Eye (tissue), 1 donor: ENCODE measurements at regions not wholly inside any gene's neighbourhood (a gene's known extent, or its start where the extent isn't known, plus 50 kb on each side); places are given as distances from the start of the nearest gene placed in this dataset.
"Not testable (repeated sequence)": the region's sequence is repeated elsewhere in the genome, so short reads cannot be mapped to it uniquely, and the experiment has no call there.

Experiments used
- DNase-seq: peaks from one replicate; pipeline ENCODE4 v3.0.0-alpha.2; 2015

- no peak for DNase-seq
These were observed 295.2 kb upstream of the CCDC179 start for GRCh38 chr11:23155503-23155902.

- DNase-seq = no peak
These were observed 303.7 kb upstream of the CCDC179 start for GRCh38 chr11:23164022-23164421.

GRCh38 chr11:23166376-23166775 is 306.1 kb upstream of the CCDC179 start:
- DNase-seq = no peak

- no peak for DNase-seq
These were observed 319.3 kb upstream of the CCDC179 start for GRCh38 chr11:23179609-23180008.

- no peak for DNase-seq
These were observed 320.9 kb upstream of the CCDC179 start for GRCh38 chr11:23181022-23181807.

GRCh38 chr11:23192256-23192655 is 332.0 kb upstream of the CCDC179 start:
- DNase-seq = no peak

- DNase-seq = no peak
These were observed 341.8 kb upstream of the CCDC179 start for GRCh38 chr11:23201936-23202522.

GRCh38 chr11:23202611-23203010 is 342.3 kb upstream of the CCDC179 start:
- DNase-seq = no peak

- no peak for DNase-seq
These were observed 345.0 kb upstream of the CCDC179 start for GRCh38 chr11:23205156-23205871.

GRCh38 chr11:23206741-23207336 is 346.6 kb upstream of the CCDC179 start:
- no peak for DNase-seq

GRCh38 chr11:23211221-23211620 is 350.9 kb upstream of the CCDC179 start:
- no peak for DNase-seq

- DNase-seq = peak; percentile 63
These were observed 352.5 kb upstream of the CCDC179 start for GRCh38 chr11:23212807-23213206.

- DNase-seq = no peak
These were observed 356.8 kb upstream of the CCDC179 start for GRCh38 chr11:23217072-23217471.

- DNase-seq = not testable (repeated sequence)
These were observed 359.8 kb upstream of the CCDC179 start for GRCh38 chr11:23220086-23220485.

GRCh38 chr11:23221366-23221765 is 361.1 kb upstream of the CCDC179 start:
- no peak for DNase-seq

GRCh38 chr11:23226331-23227077 is 366.2 kb upstream of the CCDC179 start:
- DNase-seq = no peak

GRCh38 chr11:23227078-23227445 is 366.8 kb upstream of the CCDC179 start:
- peak; percentile 8 for DNase-seq

GRCh38 chr11:23232652-23233051 is 372.4 kb upstream of the CCDC179 start:
- DNase-seq = no peak

GRCh38 chr11:23233075-23233474 is 372.8 kb upstream of the CCDC179 start:
- DNase-seq = no peak

- no peak for DNase-seq
These were observed 376.7 kb upstream of the CCDC179 start for GRCh38 chr11:23236826-23237555.

GRCh38 chr11:23252426-23252825 is 392.2 kb upstream of the CCDC179 start:
- no peak for DNase-seq

- no peak for DNase-seq
These were observed 396.8 kb upstream of the CCDC179 start for GRCh38 chr11:23257088-23257487.
